ENCODE measurements at regions not wholly inside any gene's neighbourhood (a gene's known extent, or its start where the extent isn't known, plus 50 kb on each side); places are given as distances from the start of the nearest gene placed in this dataset.
"Not testable (repeated sequence)": the region's sequence is repeated elsewhere in the genome, so short reads cannot be mapped to it uniquely, and the experiment has no call there.

- no peak for DNase-seq (ENCODE audit: low spot score)
Observed at GRCh38 chr10:129171812-129172211, 295.2 kb upstream of the MGMT start.

GRCh38 chr10:129174232-129175014, 292.6 kb upstream of the MGMT start:
- no peak for DNase-seq (ENCODE audit: low spot score)

DNA sequence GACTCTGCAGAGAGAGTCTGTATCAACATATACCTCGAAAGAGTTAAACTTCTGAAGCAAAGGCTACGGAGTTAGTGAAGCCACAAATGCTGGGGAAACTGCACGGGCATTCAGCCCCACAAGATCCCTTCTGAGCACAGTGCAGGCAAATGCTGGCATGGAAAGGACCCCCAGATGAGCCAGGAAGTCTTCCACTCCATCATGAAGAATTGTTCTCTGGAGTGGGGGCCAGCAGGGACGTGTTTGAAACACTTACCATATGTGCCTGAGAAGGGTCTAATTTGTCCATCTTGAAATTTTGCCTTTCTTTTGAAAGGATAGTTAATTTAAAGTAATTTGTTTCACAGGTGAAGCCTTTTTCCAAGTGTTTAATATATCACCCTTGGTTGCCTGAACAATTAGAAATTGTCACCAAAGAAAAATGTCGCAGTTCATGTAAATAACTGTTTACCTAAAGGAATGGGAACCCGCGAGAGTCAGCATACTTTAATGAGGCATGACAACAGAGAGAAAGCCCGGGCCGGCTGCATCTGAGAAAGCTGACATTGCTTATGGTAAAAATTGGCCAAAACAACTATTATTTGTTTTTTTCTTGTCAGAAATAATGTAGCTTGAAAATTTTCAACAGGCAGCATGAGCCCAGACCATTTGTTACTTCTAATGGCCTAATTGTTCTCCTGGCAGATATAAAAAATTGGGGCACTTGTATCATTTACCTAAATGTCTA, 287.6 kb upstream of the MGMT start:
- no peak for DNase-seq (ENCODE audit: low spot score)

DNA sequence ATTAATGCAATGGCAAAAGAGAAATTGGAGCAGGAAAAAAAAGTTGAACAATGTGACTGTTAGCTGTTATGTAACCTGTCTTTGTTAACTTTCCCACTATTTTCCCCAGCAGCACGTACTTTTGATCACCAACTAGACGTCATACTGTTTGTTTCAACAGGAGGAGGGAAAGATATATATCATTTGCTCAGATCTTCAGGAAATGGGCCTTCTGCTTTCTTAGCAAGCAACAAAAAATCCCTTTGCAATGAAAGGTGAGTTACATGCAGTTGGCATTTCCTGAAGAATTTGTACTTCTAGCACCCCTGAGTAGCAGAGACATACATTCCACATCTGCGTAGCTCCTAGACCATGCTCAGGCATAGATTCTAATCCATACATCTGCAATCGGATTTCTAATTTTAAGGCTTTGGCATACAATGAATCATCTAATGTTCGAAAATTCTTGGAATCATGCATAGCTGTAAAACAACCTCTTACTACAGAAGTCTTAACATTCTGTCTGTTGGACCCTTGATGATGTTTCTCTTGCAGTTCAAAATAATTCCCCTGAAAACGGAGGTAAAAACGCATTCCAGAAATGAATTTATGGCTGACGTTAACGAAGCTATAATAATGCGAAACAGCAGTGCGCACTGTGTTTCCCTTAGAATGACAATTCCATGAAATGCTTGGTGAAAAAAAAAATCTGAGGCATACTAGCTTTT, 286.9 kb upstream of the MGMT start:
- DNase-seq (ENCODE audit: low spot score) = no peak

DNA sequence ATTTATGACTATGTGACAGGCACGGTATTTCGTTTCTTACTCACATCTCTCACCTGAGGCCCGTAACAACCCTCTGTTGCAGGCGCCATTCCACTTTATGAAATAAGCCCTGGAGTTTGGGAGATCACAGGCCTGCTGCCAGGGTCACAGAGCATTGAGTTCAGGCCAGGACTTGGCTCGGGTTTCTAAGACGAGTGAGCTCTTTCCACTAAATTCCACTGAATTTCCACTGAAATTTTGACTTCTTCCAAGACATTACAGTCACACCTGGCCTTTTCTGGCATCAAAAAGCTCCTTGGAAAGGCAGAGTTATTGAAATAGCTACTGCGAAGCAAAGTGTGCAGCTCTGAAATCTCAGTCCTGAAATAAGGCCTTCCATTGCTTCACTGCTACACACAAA, 282.8 kb upstream of the MGMT start:
- no peak for DNase-seq (ENCODE audit: low spot score)

DNA sequence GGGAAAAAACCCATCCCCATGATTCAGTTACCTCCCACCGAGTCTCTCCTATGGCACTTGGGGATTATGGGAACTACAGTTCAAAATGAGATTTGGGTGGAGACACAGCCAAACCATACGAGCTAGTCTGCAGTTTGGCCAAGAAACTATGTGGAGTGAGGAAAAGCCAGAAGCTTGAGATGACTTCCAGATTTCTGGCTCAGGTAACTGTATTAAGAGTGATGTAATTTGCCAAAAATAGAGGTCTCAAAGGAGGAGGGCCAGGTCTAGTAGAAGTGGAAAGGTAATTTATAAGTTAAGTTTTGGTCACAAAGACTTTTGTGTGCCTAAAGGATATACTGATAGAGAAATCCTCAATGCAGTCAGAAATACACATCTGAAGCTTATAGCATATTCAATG, 279.7 kb upstream of the MGMT start:
- DNase-seq (ENCODE audit: low spot score) = no peak

DNA sequence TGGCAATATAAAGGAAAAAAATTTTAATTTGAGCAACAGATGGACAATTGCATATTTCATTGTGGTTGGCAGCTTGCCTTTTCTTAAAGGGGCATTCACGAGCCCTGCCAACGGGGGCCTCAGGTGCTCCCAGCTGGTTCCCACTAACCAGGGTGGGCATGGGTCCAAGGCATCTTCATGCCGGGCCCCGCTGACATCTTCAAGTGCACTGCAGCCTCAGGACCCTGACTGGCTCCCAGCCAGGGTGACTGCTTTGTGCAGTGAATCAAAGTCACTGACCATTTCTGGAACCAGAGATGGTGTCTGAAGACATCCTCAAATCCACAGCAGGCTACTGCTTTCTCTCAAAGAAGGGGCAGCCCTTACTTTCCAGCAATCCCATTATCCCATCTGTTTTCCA, 275.2 kb upstream of the MGMT start:
- no peak for DNase-seq (ENCODE audit: low spot score)

DNA sequence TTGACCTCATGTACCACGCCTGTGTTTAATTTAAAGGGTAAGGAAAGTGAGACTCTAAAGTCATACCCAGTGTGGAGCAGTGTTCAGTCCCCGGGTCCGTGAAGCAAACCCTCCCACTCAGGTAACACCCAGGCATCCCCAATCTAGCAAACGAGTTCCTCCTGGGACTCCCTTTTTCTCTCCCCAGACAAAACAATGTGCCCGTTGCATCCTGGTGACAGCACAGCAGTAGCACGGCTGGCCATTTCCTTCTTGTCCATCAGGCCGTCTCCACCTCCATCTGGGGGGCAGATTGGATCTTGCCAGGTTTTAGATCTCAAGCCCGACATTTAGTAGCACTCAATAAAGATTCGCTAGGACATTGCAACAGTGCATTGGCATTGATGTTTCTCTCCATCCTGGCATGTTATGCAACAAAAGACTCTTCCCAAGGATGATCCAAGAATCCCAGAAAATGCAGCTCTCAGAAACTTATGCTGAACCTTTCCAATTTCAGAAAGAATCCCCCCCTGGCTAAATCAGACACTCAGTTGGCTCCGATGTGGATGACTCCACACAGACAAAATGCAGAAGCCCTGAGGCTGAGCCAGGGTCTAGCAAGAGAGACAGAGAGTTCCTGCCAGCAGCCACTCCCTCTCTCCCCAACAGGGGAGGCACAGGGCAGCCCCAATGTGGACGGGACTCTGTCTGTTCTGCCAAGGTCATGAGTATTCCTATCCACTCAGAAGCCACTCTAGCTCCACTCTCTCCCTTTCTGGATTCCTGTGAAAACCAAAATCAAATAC, 274.5 kb upstream of the MGMT start:
- no peak for DNase-seq (ENCODE audit: low spot score)

DNA sequence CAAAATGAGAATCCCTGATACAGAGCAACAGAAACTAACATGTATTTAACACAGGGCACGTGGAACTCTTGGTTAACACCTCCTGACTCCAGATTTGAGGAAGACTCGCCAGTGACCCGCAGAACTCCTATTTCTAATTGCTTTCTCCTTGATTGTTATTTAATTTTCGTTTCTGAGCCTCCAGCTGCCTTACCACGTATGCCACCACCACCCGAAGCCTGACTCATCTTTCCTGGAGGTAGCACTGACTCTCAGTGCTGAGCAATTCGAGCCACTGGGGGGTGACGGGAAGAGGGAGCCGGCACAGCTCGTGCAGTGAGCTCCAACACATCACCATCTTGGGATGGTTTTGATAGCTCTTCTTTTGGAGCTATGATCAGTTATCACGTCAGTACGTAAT, 273.9 kb upstream of the MGMT start:
- no peak for DNase-seq (ENCODE audit: low spot score)

GRCh38 chr10:129194181-129194870, 272.7 kb upstream of the MGMT start:
- DNase-seq (ENCODE audit: low spot score) = no peak

GRCh38 chr10:129199826-129200225, 267.2 kb upstream of the MGMT start:
- DNase-seq (ENCODE audit: low spot score) = no peak

GRCh38 chr10:129203819-129204218, 263.2 kb upstream of the MGMT start:
- DNase-seq (ENCODE audit: low spot score) = no peak

- no peak for DNase-seq (ENCODE audit: low spot score)
Observed at GRCh38 chr10:129207297-129207696, 259.7 kb upstream of the MGMT start.

DNA sequence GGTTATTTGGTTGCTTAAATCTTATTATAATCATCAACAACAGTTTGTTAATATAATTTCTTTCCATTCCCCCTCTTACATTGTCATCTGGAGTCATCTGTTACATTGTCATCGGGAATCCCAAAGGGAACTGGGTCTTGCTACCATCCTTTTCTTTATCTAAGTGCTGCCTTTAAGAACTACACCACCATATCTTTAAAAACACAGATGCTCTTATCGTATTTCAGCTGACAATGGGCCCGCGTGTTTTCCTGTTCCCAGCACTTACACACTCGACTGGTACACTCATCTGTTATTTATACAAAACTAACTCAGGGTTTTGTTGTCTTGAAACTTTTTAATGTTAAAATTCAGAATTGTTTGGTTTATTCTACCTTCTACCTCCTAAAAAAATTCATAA, 256.2 kb upstream of the MGMT start:
- no peak for DNase-seq (ENCODE audit: low spot score)

- DNase-seq (ENCODE audit: low spot score) = no peak
Observed at GRCh38 chr10:129213256-129213655, 253.8 kb upstream of the MGMT start.

- DNase-seq (ENCODE audit: low spot score) = not testable (repeated sequence)
Observed at GRCh38 chr10:129213996-129214395, 253.0 kb upstream of the MGMT start.

- no peak for DNase-seq (ENCODE audit: low spot score)
Observed at GRCh38 chr10:129219364-129219763, 247.7 kb upstream of the MGMT start.

GRCh38 chr10:129222436-129222835, 244.6 kb upstream of the MGMT start:
- DNase-seq (ENCODE audit: low spot score) = no peak

GRCh38 chr10:129223363-129223762, 243.7 kb upstream of the MGMT start:
- no peak for DNase-seq (ENCODE audit: low spot score)

GRCh38 chr10:129224065-129224464, 243.0 kb upstream of the MGMT start:
- DNase-seq (ENCODE audit: low spot score) = no peak

GRCh38 chr10:129231821-129232220, 235.2 kb upstream of the MGMT start:
- DNase-seq (ENCODE audit: low spot score) = no peak
